ENCODE measurements at regions not wholly inside any gene's neighbourhood (a gene's known extent, or its start where the extent isn't known, plus 50 kb on each side); places are given as distances from the start of the nearest gene placed in this dataset.
"Not testable (repeated sequence)": the region's sequence is repeated elsewhere in the genome, so short reads cannot be mapped to it uniquely, and the experiment has no call there.

DNA sequence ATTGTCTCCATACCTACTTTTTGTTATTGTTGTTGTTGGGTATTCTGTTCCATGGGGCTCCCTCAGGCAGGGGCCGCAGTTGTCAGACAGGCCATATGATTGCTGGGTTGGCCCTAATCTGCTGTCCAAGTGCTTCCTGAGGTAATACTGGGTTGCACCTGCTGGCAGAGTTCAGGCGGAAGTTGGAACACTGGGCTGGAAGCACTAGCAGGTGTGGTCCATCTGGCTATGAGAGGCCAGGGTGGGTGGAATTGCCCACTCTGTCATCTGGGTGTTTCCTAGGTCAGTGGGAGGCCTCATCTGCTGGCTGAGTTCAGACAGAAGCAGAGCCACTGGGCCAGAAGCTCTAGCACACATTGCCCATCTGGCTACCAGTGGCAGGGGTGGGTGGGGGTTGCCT, 81.3 kb upstream of the NID2 start:
- Mint-ChIP-seq H3K9me3 (no peaks in the 10 kb centered on the region), H3K4me3 (no peak overlapping the region), H3K36me3 (ENCODE audit: low read depth) (no peaks in the 10 kb centered on the region), H3K27me3 (peaks cover 19% of the 10 kb centered on the region), H3K4me1 (ENCODE audit: low read depth) (peaks cover 20% of the 10 kb centered on the region), H3K27ac (no peak overlapping the region)
- H3K36me3 ChIP-seq (ENCODE audit: insufficient read depth, low read length), result no peaks in the 10 kb centered on the region
- intact Hi-C loops (cut with DNase I, micrococcal nuclease), result no loop called here
- POLR2A ChIA-PET, result no interaction called here
- no peak for ATAC-seq (ENCODE audit: poor library complexity)
- no peak overlapping the region for H3K4me3 ChIP-seq (ENCODE audit: low read length)
- H3K27ac ChIP-seq (ENCODE audit: low read depth in 1 of 2, low read length in 2 of 2), result no peak overlapping the region
- no peaks in the 10 kb centered on the region for H3K9me3 ChIP-seq (ENCODE audit: control insufficient read depth in 1 of 2, insufficient read depth in 1 of 2, low read length in 2 of 2)
- no peaks in the 10 kb centered on the region for H3K27me3 ChIP-seq (ENCODE audit: control insufficient read depth in 1 of 2, insufficient read depth in 2 of 2, low read length in 2 of 2)
- H3K4me1 ChIP-seq (ENCODE audit: insufficient read depth, low read length), result peaks cover 6% of the 10 kb centered on the region
- no peak for DNase-seq
- TF ChIP-seq CTCF (IDR thresholded peaks at IDR 0.05), result no peak
- CTCF ChIA-PET, result no interaction called here

DNA sequence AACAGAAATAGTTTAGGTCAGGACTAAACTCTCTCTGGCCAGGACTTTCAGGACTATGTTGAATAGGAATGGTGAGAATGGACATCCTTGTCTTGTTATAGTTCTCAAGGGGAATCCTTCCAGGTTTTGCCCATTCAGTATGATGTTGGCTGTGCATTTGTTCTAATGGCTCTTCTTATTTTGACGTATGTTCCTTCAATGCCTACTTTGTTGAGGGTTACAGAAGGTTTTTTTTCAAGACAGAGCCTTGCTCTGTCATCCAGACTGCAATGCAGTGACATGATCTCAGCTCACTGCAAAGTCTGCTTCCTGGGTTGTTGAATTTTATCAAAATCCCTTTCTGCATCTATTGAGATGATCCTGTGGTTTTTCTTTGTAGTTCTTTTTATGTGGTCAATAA, 79.5 kb upstream of the NID2 start:
- no peak overlapping the region for H3K27ac Mint-ChIP-seq
- peaks cover 3% of the 10 kb centered on the region for H3K4me1 Mint-ChIP-seq (ENCODE audit: low read depth)
- CTCF ChIA-PET, result no interaction called here
- no peaks in the 10 kb centered on the region for H3K36me3 Mint-ChIP-seq (ENCODE audit: low read depth)
- no peak overlapping the region for H3K4me3 Mint-ChIP-seq
- ATAC-seq (ENCODE audit: poor library complexity) (no peak), DNase-seq (no peak)
- no peaks in the 10 kb centered on the region for H3K36me3 ChIP-seq (ENCODE audit: insufficient read depth, low read length)
- no peaks in the 10 kb centered on the region for H3K27me3 ChIP-seq (ENCODE audit: control insufficient read depth in 1 of 2, insufficient read depth in 2 of 2, low read length in 2 of 2)
- POLR2A ChIA-PET, result no interaction called here
- no peak overlapping the region for H3K4me3 ChIP-seq (ENCODE audit: low read length)
- intact Hi-C loops (cut with DNase I, micrococcal nuclease), result no loop called here
- no peak for TF ChIP-seq CTCF (IDR thresholded peaks at IDR 0.05)
- H3K9me3 ChIP-seq (ENCODE audit: control insufficient read depth in 1 of 2, insufficient read depth in 1 of 2, low read length in 2 of 2), result no peaks in the 10 kb centered on the region
- no peak overlapping the region for H3K27ac ChIP-seq (ENCODE audit: low read depth in 1 of 2, low read length in 2 of 2)
- peaks cover 19% of the 10 kb centered on the region for H3K27me3 Mint-ChIP-seq
- peaks cover 5% of the 10 kb centered on the region for H3K9me3 Mint-ChIP-seq
- H3K4me1 ChIP-seq (ENCODE audit: insufficient read depth, low read length), result no peaks in the 10 kb centered on the region

DNA sequence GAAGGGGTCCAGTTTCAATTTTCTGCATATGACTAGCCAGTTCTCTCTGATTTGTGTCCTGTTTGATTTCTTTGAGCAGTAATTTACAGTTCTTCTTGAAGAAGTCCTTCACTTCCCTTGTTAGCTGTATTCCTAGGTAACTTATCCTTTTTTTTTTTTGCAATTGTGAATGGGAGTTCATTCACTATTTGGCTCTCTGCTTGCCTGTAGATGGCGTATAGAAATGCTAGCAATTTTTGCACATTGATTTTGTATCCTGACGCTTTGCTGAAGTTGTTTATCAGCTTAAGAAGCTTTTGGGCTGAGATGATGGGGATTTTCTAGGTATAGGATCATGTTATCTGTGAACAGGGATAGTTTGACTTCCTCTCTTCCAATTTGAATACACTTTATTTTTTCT, 77.6 kb upstream of the NID2 start:
- Mint-ChIP-seq H3K27me3 (peaks cover 18% of the 10 kb centered on the region), H3K27ac (no peak overlapping the region), H3K9me3 (peaks cover 5% of the 10 kb centered on the region), H3K4me3 (no peak overlapping the region), H3K4me1 (ENCODE audit: low read depth) (no peaks in the 10 kb centered on the region), H3K36me3 (ENCODE audit: low read depth) (no peaks in the 10 kb centered on the region)
- peak in 1 of 14 experiments; percentile 30 for DNase-seq
- Histone ChIP-seq H3K27me3 (ENCODE audit: control insufficient read depth in 1 of 2, insufficient read depth in 2 of 2, low read length in 2 of 2) (no peaks in the 10 kb centered on the region), H3K27ac (ENCODE audit: low read depth in 1 of 2, low read length in 2 of 2) (no peak overlapping the region), H3K4me3 (ENCODE audit: low read length) (no peak overlapping the region), H3K36me3 (ENCODE audit: insufficient read depth, low read length) (no peaks in the 10 kb centered on the region), H3K4me1 (ENCODE audit: insufficient read depth, low read length) (no peaks in the 10 kb centered on the region), H3K9me3 (ENCODE audit: control insufficient read depth in 1 of 2, insufficient read depth in 1 of 2, low read length in 2 of 2) (no peaks in the 10 kb centered on the region)
- intact Hi-C loops (cut with DNase I, micrococcal nuclease), result no loop called here
- ChIA-PET CTCF (no interaction called here), POLR2A (no interaction called here)
- no peak for TF ChIP-seq CTCF (IDR thresholded peaks at IDR 0.05)
- ATAC-seq (ENCODE audit: poor library complexity), result no peak

GRCh38 chr14:52144099-52144498, 75.2 kb upstream of the NID2 start:
- CTCF ChIA-PET, H3K9me3 Mint-ChIP-seq: not testable (repeated sequence)

More at GRCh38 chr14:52144099-52144498, 75.2 kb upstream of the NID2 start:
- H3K27me3 ChIP-seq (ENCODE audit: control insufficient read depth in 1 of 2, insufficient read depth in 2 of 2, low read length in 2 of 2); POLR2A ChIA-PET; H3K36me3 ChIP-seq (ENCODE audit: insufficient read depth, low read length); DNase-seq; H3K4me1 Mint-ChIP-seq (ENCODE audit: low read depth); H3K36me3 Mint-ChIP-seq (ENCODE audit: low read depth); H3K4me3 Mint-ChIP-seq; H3K9me3 ChIP-seq (ENCODE audit: control insufficient read depth in 1 of 2, insufficient read depth in 1 of 2, low read length in 2 of 2); intact Hi-C loops (cut with DNase I, micrococcal nuclease); H3K27ac ChIP-seq (ENCODE audit: low read depth in 1 of 2, low read length in 2 of 2); ATAC-seq (ENCODE audit: poor library complexity); H3K27ac Mint-ChIP-seq; H3K4me1 ChIP-seq (ENCODE audit: insufficient read depth, low read length); H3K4me3 ChIP-seq (ENCODE audit: low read length): not testable (repeated sequence)
- H3K27me3 Mint-ChIP-seq, result peaks cover 14% of the 10 kb centered on the region

All from CD4-positive, alpha-beta T cell (primary cell).